HepG2 (cell line): ENCODE measurements at regions not wholly inside any gene's neighbourhood (a gene's known extent, or its start where the extent isn't known, plus 50 kb on each side); places are given as distances from the start of the nearest gene placed in this dataset.

ENCODE experiments used
- ARID3A ChIP-seq: IDR thresholded peaks from 2 replicates; pipeline ENCODE4 v1.6.1; 2012; ENCODE audit warnings: low read depth, low read length, improper control_type of control experiment
- ELF1 ChIP-seq: sonication (generic); formaldehyde crosslinking; IDR thresholded peaks from 2 replicates; pipeline ENCODE4 v1.4.0; 2020; ENCODE audit warnings: missing genetic modification reagents
- FOXC1 ChIP-seq: sonication (generic); formaldehyde crosslinking; IDR thresholded peaks from 2 replicates; pipeline ENCODE4 v1.8.0; 2022; ENCODE audit warnings: mild to moderate bottlenecking, missing genetic modification reagents, borderline replicate concordance
- GABPB1 ChIP-seq: IDR thresholded peaks from 2 replicates; pipeline ENCODE4 v1.6.1; 2016; ENCODE audit warnings: mild to moderate bottlenecking, missing genetic modification reagents, moderate library complexity, missing compliant biosample characterization
- HNF1B ChIP-seq: sonication (generic); formaldehyde crosslinking; IDR thresholded peaks from 2 replicates; pipeline ENCODE4 v1.5.1; 2020; ENCODE audit warnings: mild to moderate bottlenecking, moderate library complexity, missing genetic modification reagents
- MXI1 ChIP-seq: IDR thresholded peaks from 3 replicates; pipeline ENCODE4 v1.6.1; 2012; ENCODE audit warnings: low read depth, low read length, inconsistent platforms, borderline replicate concordance
- PITX1 ChIP-seq: sonication (generic); formaldehyde crosslinking; IDR thresholded peaks from 2 replicates; pipeline ENCODE4 v1.5.1; 2020; ENCODE audit warnings: mild to moderate bottlenecking, missing genetic modification reagents
- PRDM10 ChIP-seq: sonication (generic); formaldehyde crosslinking; IDR thresholded peaks from 2 replicates; pipeline ENCODE4 v1.4.0; 2020; ENCODE audit warnings: low read depth, missing genetic modification reagents
- SATB2 ChIP-seq: sonication (generic); formaldehyde crosslinking; IDR thresholded peaks from 2 replicates; pipeline ENCODE4 v1.5.0; 2020; ENCODE audit warnings: missing genetic modification reagents
- SCMH1 ChIP-seq: sonication (generic); formaldehyde crosslinking; IDR thresholded peaks from 2 replicates; pipeline ENCODE4 v1.9.0; 2021; ENCODE audit warnings: missing genetic modification reagents, mild to moderate bottlenecking, borderline replicate concordance
- SP2 ChIP-seq: sonication (generic); formaldehyde crosslinking; IDR thresholded peaks from 2 replicates; pipeline ENCODE4 v1.5.1; 2020; ENCODE audit warnings: mild to moderate bottlenecking, missing genetic modification reagents
- TRIM24 ChIP-seq: sonication (generic); formaldehyde crosslinking; IDR thresholded peaks from 2 replicates; pipeline ENCODE4 v1.8.0; 2022; ENCODE audit warnings: mild to moderate bottlenecking, missing genetic modification reagents
- ZC3H4 ChIP-seq: sonication (generic); formaldehyde crosslinking; IDR thresholded peaks from 2 replicates; pipeline ENCODE4 v1.4.0; 2020; ENCODE audit warnings: missing genetic modification reagents, borderline replicate concordance
- ZNF205 ChIP-seq: IDR thresholded peaks from 2 replicates; pipeline ENCODE4 v1.6.1; 2018; ENCODE audit warnings: missing biosample characterization, missing genetic modification reagents
- ZNF432 ChIP-seq: sonication (generic); formaldehyde crosslinking; IDR thresholded peaks from 2 replicates; pipeline ENCODE4 v1.5.0; 2020; ENCODE audit warnings: missing genetic modification reagents, mild to moderate bottlenecking, borderline replicate concordance

DNA sequence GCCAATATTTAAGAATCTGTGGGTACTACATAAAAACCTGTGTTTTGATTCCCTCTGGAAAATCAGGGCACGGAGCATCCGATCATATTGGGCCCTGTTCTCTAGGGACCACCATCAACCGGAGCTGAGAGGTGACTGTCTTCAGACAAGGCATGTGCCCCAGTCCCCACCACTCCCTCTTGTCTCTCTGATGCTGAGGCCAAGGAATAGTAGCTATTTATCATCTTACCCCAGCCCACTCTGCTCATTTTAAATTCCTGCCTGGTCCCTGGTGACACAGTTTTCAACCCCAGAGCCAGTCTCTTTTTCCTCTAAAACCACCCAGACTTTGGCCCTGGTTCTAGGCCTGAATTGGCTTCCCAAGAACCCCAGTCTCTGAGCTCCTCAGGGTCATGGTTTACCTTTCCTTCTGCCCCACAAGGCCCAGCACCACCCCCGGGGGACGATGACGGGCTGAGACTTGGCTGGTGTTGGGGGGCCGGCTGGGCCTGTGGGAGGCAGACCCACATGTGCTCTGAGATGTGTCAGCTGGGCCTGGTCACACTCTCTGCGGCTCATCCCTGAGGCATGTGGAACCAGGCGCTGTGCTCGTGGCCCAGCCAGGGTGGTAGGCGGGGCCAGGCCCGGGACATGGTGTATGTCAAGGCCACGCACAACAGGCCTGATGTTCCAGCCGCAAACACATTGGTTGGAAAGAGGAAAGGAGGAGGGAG is 114.4 kb downstream of the CEBPB start (continued):
- TF ChIP-seq PRDM10 (CRISPR knock-in tag) (peak; percentile 91), ARID3A (no peak), ZC3H4 (CRISPR knock-in tag) (peak; percentile 68; the same call in 1 of the 2 replicates), ZNF205 (CRISPR knock-in tag) (peak; percentile 85; the same call in 1 of the 2 replicates), HNF1B (CRISPR knock-in tag) (peak; percentile 97), FOXC1 (peak; percentile 100), TRIM24 (no peak), ZNF432 (peak; percentile 75; the same call in 1 of the 2 replicates), SATB2 (CRISPR knock-in tag) (peak; percentile 99), SP2 (peak; percentile 65), PITX1 (CRISPR knock-in tag) (peak; percentile 93), ELF1 (CRISPR knock-in tag) (peak; percentile 85), SCMH1 (CRISPR knock-in tag) (no peak), GABPB1 (peak; percentile 88), MXI1 (peak; percentile 98)
